Parathyroid adenoma (tissue), 2 donors: ENCODE measurements at regions not wholly inside any gene's neighbourhood (a gene's known extent, or its start where the extent isn't known, plus 50 kb on each side); places are given as distances from the start of the nearest gene placed in this dataset.

Source experiments
- H2AFZ ChIP-seq: fragments of 300-600 bp; sonication (generic); one replicate; pipeline ENCODE4 v1.7.0; 2017; ENCODE audit warnings: antibody characterized with exemption, mild to moderate bottlenecking
- H3K27ac ChIP-seq: fragments of 300-600 bp; sonication (generic); one replicate; pipeline ENCODE4 v1.7.0; 2017
- H3K27me3 ChIP-seq: fragments of 300-600 bp; sonication (generic); one replicate; pipeline ENCODE4 v1.7.0; 2017; ENCODE audit warnings: low read length; ENCODE audit not compliant: control insufficient read depth, insufficient read depth
- H3K36me3 ChIP-seq: fragments of 300-600 bp; sonication (generic); one replicate; pipeline ENCODE4 v1.7.0; 2017; ENCODE audit warnings: low read length; ENCODE audit not compliant: control insufficient read depth, insufficient read depth
- H3K4me1 ChIP-seq: fragments of 300-600 bp; sonication (generic); one replicate; pipeline ENCODE4 v1.7.0; 2017; ENCODE audit warnings: control low read depth
- H3K4me2 ChIP-seq: fragments of 300-600 bp; sonication (generic); one replicate; pipeline ENCODE4 v1.7.0; 2017; ENCODE audit warnings: low read length
- H3K4me3 ChIP-seq: fragments of 300-600 bp; sonication (generic); one replicate; pipeline ENCODE4 v1.7.0; 2017; ENCODE audit warnings: low read depth, low read length
- H3K79me2 ChIP-seq: fragments of 300-600 bp; sonication (generic); one replicate; pipeline ENCODE4 v1.7.0; 2017; ENCODE audit warnings: control low read depth
- H3K9ac ChIP-seq: fragments of 300-600 bp; sonication (generic); one replicate; pipeline ENCODE4 v1.7.0; 2017; ENCODE audit warnings: mild to moderate bottlenecking
- H3K9me3 ChIP-seq: fragments of 300-600 bp; sonication (generic); one replicate; pipeline ENCODE4 v1.7.0; 2017; ENCODE audit warnings: low read length; ENCODE audit not compliant: control insufficient read depth
- CTCF ChIP-seq: fragments of 300-600 bp; sonication (generic); IDR thresholded peaks from one replicate; pipeline ENCODE4 v1.7.0; 2017; ENCODE audit warnings: antibody characterized with exemption, mild to moderate bottlenecking
- donor health status: primary hyperparathyroidism.

GRCh38 chr6:98589536-98589935 lies 244.8 kb upstream of the POU3F2 start:
- no peak overlapping the region for H3K4me2 ChIP-seq
- no peaks in the 10 kb centered on the region for H3K9me3 ChIP-seq
- no peaks in the 10 kb centered on the region for H3K4me1 ChIP-seq
- H3K79me2 ChIP-seq, result no peaks in the 10 kb centered on the region
- no peak overlapping the region for H3K27ac ChIP-seq
- H3K27me3 ChIP-seq, result no peaks in the 10 kb centered on the region
- H3K36me3 ChIP-seq, result no peaks in the 10 kb centered on the region
- TF ChIP-seq CTCF, result no peak
- no peak overlapping the region for H2AFZ ChIP-seq
- no peak overlapping the region for H3K9ac ChIP-seq
- no peak overlapping the region for H3K4me3 ChIP-seq

- H3K27ac ChIP-seq, result no peak overlapping the region
- H3K9ac ChIP-seq, result no peak overlapping the region
- H3K27me3 ChIP-seq, result no peaks in the 10 kb centered on the region
- no peaks in the 10 kb centered on the region for H3K4me1 ChIP-seq
- TF ChIP-seq CTCF, result no peak
- H3K36me3 ChIP-seq, result no peaks in the 10 kb centered on the region
- no peaks in the 10 kb centered on the region for H3K9me3 ChIP-seq
- no peak overlapping the region for H2AFZ ChIP-seq
- H3K4me3 ChIP-seq, result no peak overlapping the region
- H3K79me2 ChIP-seq, result no peaks in the 10 kb centered on the region
- H3K4me2 ChIP-seq, result no peak overlapping the region
Observed at GRCh38 chr6:98590136-98590681, 244.2 kb upstream of the POU3F2 start.

- Histone ChIP-seq H3K27ac (no peak overlapping the region), H3K9ac (no peak overlapping the region), H3K4me1 (no peaks in the 10 kb centered on the region), H3K36me3 (no peaks in the 10 kb centered on the region), H3K4me2 (no peak overlapping the region), H3K27me3 (no peaks in the 10 kb centered on the region), H3K79me2 (no peaks in the 10 kb centered on the region), H3K4me3 (no peak overlapping the region), H3K9me3 (no peaks in the 10 kb centered on the region), H2AFZ (no peak overlapping the region)
- no peak for TF ChIP-seq CTCF
Observed at GRCh38 chr6:98590997-98591396, 243.4 kb upstream of the POU3F2 start.

GRCh38 chr6:98593676-98594075 lies 240.7 kb upstream of the POU3F2 start:
- TF ChIP-seq CTCF, result no peak
- Histone ChIP-seq H3K4me1 (no peaks in the 10 kb centered on the region), H3K27me3 (no peaks in the 10 kb centered on the region), H3K9ac (no peak overlapping the region), H3K4me3 (no peak overlapping the region), H3K27ac (no peak overlapping the region), H3K79me2 (no peaks in the 10 kb centered on the region), H2AFZ (no peak overlapping the region), H3K9me3 (no peaks in the 10 kb centered on the region), H3K4me2 (no peak overlapping the region), H3K36me3 (no peaks in the 10 kb centered on the region)

- no peak for TF ChIP-seq CTCF
Observed at GRCh38 chr6:98601716-98602115, 232.7 kb upstream of the POU3F2 start.

More at GRCh38 chr6:98601716-98602115, 232.7 kb upstream of the POU3F2 start:
- no peak overlapping the region for H2AFZ ChIP-seq
- H3K27ac ChIP-seq, result no peak overlapping the region
- no peaks in the 10 kb centered on the region for H3K4me1 ChIP-seq
- no peak overlapping the region for H3K9ac ChIP-seq
- no peak overlapping the region for H3K4me2 ChIP-seq
- H3K27me3 ChIP-seq, result no peaks in the 10 kb centered on the region
- H3K9me3 ChIP-seq, result no peaks in the 10 kb centered on the region
- no peaks in the 10 kb centered on the region for H3K36me3 ChIP-seq
- no peak overlapping the region for H3K4me3 ChIP-seq
- no peaks in the 10 kb centered on the region for H3K79me2 ChIP-seq
